ENCODE measurements at regions not wholly inside any gene's neighbourhood (a gene's known extent, or its start where the extent isn't known, plus 50 kb on each side); places are given as distances from the start of the nearest gene placed in this dataset.

GRCh38 chr2:221973902-221974301 lies 324.9 kb downstream of the PAX3 start:
- no peak for TF ChIP-seq POLR2A (IDR thresholded peaks at IDR 0.05; ENCODE audit: low read length)
- no peak for TF ChIP-seq GATA1 (IDR thresholded peaks at IDR 0.05; ENCODE audit: low read depth, low read length)

Measured in erythroblast (primary cell).